Neuronal stem cell (in vitro differentiated cells): ENCODE measurements at regions not wholly inside any gene's neighbourhood (a gene's known extent, or its start where the extent isn't known, plus 50 kb on each side); places are given as distances from the start of the nearest gene placed in this dataset.

Experiments
- DNase-seq: peaks from one replicate; pipeline ENCODE4 v3.0.0-alpha.2; 2013; ENCODE audit warnings: low spot score
- H2AFZ ChIP-seq: one replicate; pipeline ENCODE4 v1.6.1; 2013; ENCODE audit warnings: mild to moderate bottlenecking, low read length, inconsistent platforms
- H2AK5ac ChIP-seq: 2 replicates; pipeline ENCODE4 v1.6.1; 2013; ENCODE audit warnings: low read depth, mild to moderate bottlenecking, inconsistent platforms, low read length, moderate library complexity, mixed read lengths
- H2BK120ac ChIP-seq: 2 replicates; pipeline ENCODE4 v1.6.1; 2013; ENCODE audit warnings: low read depth, mild to moderate bottlenecking, inconsistent platforms, low read length, moderate library complexity, mixed read lengths
- H2BK12ac ChIP-seq: one replicate; pipeline ENCODE4 v1.6.1; 2013; ENCODE audit warnings: low read length, inconsistent platforms
- H2BK15ac ChIP-seq: 2 replicates; pipeline ENCODE4 v1.6.1; 2013; ENCODE audit warnings: mild to moderate bottlenecking, low read length, inconsistent platforms, mixed read lengths
- H2BK5ac ChIP-seq: one replicate; pipeline ENCODE4 v1.6.1; 2013; ENCODE audit warnings: inconsistent platforms, mild to moderate bottlenecking, low read length, moderate library complexity
- H3K14ac ChIP-seq: one replicate; pipeline ENCODE4 v1.6.1; 2013; ENCODE audit warnings: low read length, inconsistent platforms
- H3K18ac ChIP-seq: 2 replicates; pipeline ENCODE4 v1.6.1; 2013; ENCODE audit warnings: low read length, inconsistent platforms
- H3K23ac ChIP-seq: 2 replicates; pipeline ENCODE4 v1.6.1; 2013; ENCODE audit warnings: low read depth, mild to moderate bottlenecking, mixed read lengths, low read length, inconsistent platforms; ENCODE audit not compliant: poor library complexity
- H3K27ac ChIP-seq: replicated peaks from 3 replicates; pipeline ENCODE4 v1.5.1; 2013; ENCODE audit warnings: low read length, inconsistent platforms
- H3K27me3 ChIP-seq, 3 experiments: 2 replicates each; pipeline ENCODE4 v1.6.1; 2013; ENCODE audit warnings: low read length in 3 of 3, mild to moderate bottlenecking in 2 of 3, inconsistent platforms in 1 of 3, low read depth in 1 of 3, mixed read lengths in 1 of 3, moderate library complexity in 1 of 3; ENCODE audit not compliant: control insufficient read depth in 3 of 3, insufficient read depth in 3 of 3
- H3K36me3 ChIP-seq, 2 donors: replicated peaks in 1 of 2; 2 replicates each; pipeline ENCODE4 v1.6.1; 2013; ENCODE audit warnings: low read length in 2 of 2; ENCODE audit not compliant: control insufficient read depth in 2 of 2, insufficient read depth in 2 of 2
- H3K4ac ChIP-seq: 2 replicates; pipeline ENCODE4 v1.6.1; 2013; ENCODE audit warnings: inconsistent platforms, mild to moderate bottlenecking, low read length, moderate library complexity
- H3K4me1 ChIP-seq, 2 donors: 1 replicate in 1 of 2; 2 replicates in 1 of 2; pipeline ENCODE4 v1.6.1; 2013; ENCODE audit warnings: low read length in 2 of 2, low read depth in 1 of 2; ENCODE audit not compliant: control insufficient read depth in 2 of 2, insufficient read depth in 1 of 2
- H3K4me2 ChIP-seq: one replicate; pipeline ENCODE4 v1.6.1; 2013; ENCODE audit warnings: mild to moderate bottlenecking, low read length, inconsistent platforms; ENCODE audit not compliant: insufficient read depth, poor library complexity, severe bottlenecking
- H3K4me3 ChIP-seq, 2 donors: 2 replicates each; pipeline ENCODE4 v1.5.1; 2013; ENCODE audit warnings: low read length in 2 of 2, mild to moderate bottlenecking in 2 of 2, inconsistent platforms in 1 of 2, moderate library complexity in 1 of 2
- H3K79me1 ChIP-seq: one replicate; pipeline ENCODE4 v1.6.1; 2013; ENCODE audit warnings: low read depth, mild to moderate bottlenecking, inconsistent platforms, low read length, moderate library complexity
- H3K9ac ChIP-seq: one replicate; pipeline ENCODE4 v1.6.1; 2013; ENCODE audit warnings: mild to moderate bottlenecking, low read depth, low read length, inconsistent platforms; ENCODE audit not compliant: poor library complexity
- H3K9me3 ChIP-seq, 2 donors: replicated peaks in 1 of 2; 2 replicates each; pipeline versions ENCODE3 to v1.6.1; 2013; ENCODE audit warnings: low read length in 2 of 2, mild to moderate bottlenecking in 2 of 2, inconsistent platforms in 1 of 2, low read depth in 1 of 2, mixed read lengths in 1 of 2, moderate library complexity in 1 of 2; ENCODE audit not compliant: control insufficient read depth in 2 of 2, insufficient read depth in 1 of 2
- H4K8ac ChIP-seq: one replicate; pipeline ENCODE4 v1.6.1; 2013; ENCODE audit warnings: low read depth, mild to moderate bottlenecking, inconsistent platforms, low read length, moderate library complexity
- H4K91ac ChIP-seq: one replicate; pipeline ENCODE4 v1.6.1; 2013; ENCODE audit warnings: low read length, low read depth, mild to moderate bottlenecking, inconsistent platforms; ENCODE audit not compliant: poor library complexity
- WGBS, 2 donors: extraction: QIAGEN DNeasy Blood & Tissue Kit; methylation state at CpG; one replicate each; pipeline ENCODE4 v1.1.7; 2013; ENCODE audit warnings: missing lambda C conversion rate in 2 of 2, mixed read lengths in 1 of 2; ENCODE audit not compliant: insufficient read length in 2 of 2, insufficient replicate concordance in 1 of 2; ENCODE audit errors: extremely low coverage in 2 of 2; 5-methylcytosine and 5-hydroxymethylcytosine counted together

DNA sequence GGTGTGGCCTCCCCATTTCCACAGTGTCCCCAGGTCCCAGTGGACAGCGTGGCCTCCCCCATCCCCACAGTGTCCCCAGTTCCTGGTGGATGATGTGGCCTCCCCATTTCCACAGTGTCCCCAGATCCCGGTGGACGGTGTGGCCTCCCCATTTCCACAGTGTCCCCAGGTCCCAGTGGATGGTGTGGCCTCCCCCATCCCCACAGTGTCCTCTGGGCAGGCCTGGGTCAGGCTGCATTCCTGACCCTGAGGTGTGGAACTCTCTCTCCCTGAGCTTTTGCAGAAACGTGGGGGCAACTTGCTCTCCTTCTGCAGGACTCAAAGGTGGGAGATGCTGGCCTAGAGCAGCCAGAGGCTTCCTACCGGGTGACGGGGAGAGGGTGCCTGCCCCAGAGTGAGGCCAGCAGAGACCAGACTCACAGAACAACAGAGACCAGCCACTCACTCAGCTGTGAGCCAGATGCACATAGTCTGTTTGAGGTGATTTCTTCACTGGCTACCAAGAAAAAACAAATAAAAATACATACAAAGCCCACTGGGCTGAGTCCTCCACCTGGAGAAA, 85.8 kb upstream of the FGF3 start:
- Histone ChIP-seq H3K27ac (no peak overlapping the region), H2BK15ac (no peak overlapping the region), H3K4ac (no peak overlapping the region), H3K4me2 (no peak overlapping the region), H3K23ac (no peak overlapping the region), H3K18ac (peak overlapping the region; percentile 46), H3K27me3 (no peaks in the 10 kb centered on the region), H2AFZ (no peak overlapping the region), H4K8ac (no peak overlapping the region), H2AK5ac (peak overlapping the region; percentile 71), H3K4me3 (no peak overlapping the region), H4K91ac (no peak overlapping the region), H2BK5ac (peak overlapping the region; percentile 49), H3K14ac (no peak overlapping the region), H3K4me1 (peaks cover 0 to 3% of the 10 kb centered on the region in 2 donors), H3K9ac (no peak overlapping the region), H3K79me1 (no peaks in the 10 kb centered on the region), H2BK12ac (peak overlapping the region; percentile 63), H2BK120ac (no peak overlapping the region), H3K9me3 (no peaks in the 10 kb centered on the region), H3K36me3 (no peaks in the 10 kb centered on the region)
- DNase-seq, result no peak
- WGBS, 2 donors, result no CpG with 5 or more reads among the region's 6 CpGs

DNA sequence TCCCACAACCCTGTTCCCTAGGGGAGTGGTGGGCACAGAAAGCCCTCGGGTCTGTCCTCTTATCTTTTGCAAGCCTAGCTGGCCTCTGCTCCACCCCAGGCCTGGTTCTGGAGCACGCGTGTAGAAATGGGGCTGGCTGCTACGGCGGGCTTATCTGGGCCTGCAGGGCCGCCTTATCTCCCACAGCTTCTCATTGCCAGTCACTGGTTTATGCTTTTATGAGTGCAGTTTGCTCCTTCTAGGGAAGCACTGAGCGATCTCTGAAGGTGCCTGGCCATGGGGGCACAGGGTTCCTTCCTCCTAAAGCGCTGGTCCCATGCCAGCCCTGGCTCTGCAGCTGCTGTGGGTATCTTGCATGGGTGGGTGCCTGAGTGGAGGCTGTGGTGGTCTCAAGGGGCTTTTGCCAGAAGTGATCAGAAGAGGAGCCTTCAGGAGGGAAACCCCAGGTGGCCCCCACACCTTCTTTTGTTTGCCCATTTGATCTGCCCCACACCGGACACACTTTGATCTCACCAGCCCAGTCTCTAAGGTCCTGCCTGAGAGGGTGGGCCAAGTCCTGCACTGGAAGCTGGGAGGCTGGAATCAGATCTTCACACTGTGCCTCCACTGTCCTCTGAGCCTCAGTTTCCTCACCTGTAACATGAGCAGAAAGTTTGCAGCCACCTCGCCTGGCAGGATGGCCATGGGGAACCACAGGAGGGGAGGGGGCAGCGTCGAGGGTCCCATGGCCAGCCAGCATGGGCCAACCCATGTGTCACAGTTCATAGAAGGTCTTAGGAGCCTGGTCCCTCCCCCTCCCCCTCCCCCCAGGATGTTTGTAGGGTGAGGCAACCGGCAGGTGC, 86.6 kb upstream of the FGF3 start:
- no peak overlapping the region for H3K4me2 ChIP-seq
- H3K36me3 ChIP-seq, result no peaks in the 10 kb centered on the region
- H3K18ac ChIP-seq, result peak overlapping the region; percentile 62
- peak overlapping the region; percentile 49 for H2BK5ac ChIP-seq
- no peak overlapping the region for H2BK12ac ChIP-seq
- no peak overlapping the region for H2AFZ ChIP-seq
- no peak overlapping the region for H3K4me3 ChIP-seq
- H4K8ac ChIP-seq, result no peak overlapping the region
- no peaks in the 10 kb centered on the region for H3K9me3 ChIP-seq
- H3K27ac ChIP-seq, result no peak overlapping the region
- H3K23ac ChIP-seq, result peak overlapping the region; percentile 82
- peak overlapping the region; percentile 92 for H2AK5ac ChIP-seq
- H4K91ac ChIP-seq, result no peak overlapping the region
- H3K4ac ChIP-seq, result no peak overlapping the region
- no peak overlapping the region for H3K9ac ChIP-seq
- no peaks in the 10 kb centered on the region for H3K79me1 ChIP-seq
- WGBS, 2 donors, result no CpG with 5 or more reads among the region's 13 CpGs
- H2BK120ac ChIP-seq, result no peak overlapping the region
- H3K27me3 ChIP-seq, result no peaks in the 10 kb centered on the region
- no peak overlapping the region for H3K14ac ChIP-seq
- peaks cover 0 to 3% of the 10 kb centered on the region in 2 donors for H3K4me1 ChIP-seq
- DNase-seq, result no peak
- peak overlapping the region; percentile 16 for H2BK15ac ChIP-seq

DNA sequence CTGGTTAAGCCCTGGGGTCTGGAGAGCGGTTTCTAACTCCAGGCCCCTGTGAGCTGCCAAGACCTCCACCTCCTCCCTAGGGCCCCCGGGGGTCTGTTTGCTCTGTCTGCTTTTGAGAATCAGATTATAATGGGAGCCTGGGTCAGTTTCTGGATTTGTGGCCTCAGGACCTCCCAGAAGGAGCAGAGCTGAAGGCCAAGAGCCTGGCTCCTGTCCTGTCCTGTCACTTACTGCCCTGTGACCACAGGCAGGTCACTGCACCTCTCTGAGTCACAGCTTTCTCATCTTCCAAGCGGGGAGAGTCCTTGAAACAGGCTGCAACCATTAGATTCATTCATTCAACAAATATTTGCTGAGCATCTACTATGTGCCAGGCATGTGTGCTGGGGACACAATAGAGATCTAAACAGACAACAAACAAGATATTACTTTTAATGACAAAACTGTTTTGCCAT, 87.3 kb upstream of the FGF3 start:
- Histone ChIP-seq H4K8ac (no peak overlapping the region), H2BK15ac (peak overlapping the region; percentile 16), H3K9me3 (no peaks in the 10 kb centered on the region), H3K27me3 (no peaks in the 10 kb centered on the region), H2AFZ (no peak overlapping the region), H3K36me3 (no peaks in the 10 kb centered on the region), H3K23ac (peak overlapping the region; percentile 82), H3K4ac (no peak overlapping the region), H4K91ac (no peak overlapping the region), H3K79me1 (no peaks in the 10 kb centered on the region), H3K4me2 (no peak overlapping the region), H3K14ac (no peak overlapping the region), H3K18ac (no peak overlapping the region), H3K4me3 (no peak overlapping the region), H3K27ac (no peak overlapping the region), H2BK5ac (no peak overlapping the region), H3K9ac (no peak overlapping the region), H2BK12ac (no peak overlapping the region), H2AK5ac (peak overlapping the region; percentile 92), H2BK120ac (no peak overlapping the region), H3K4me1 (peaks cover 0 to 3% of the 10 kb centered on the region in 2 donors)
- no peak for DNase-seq
- no CpG with 5 or more reads among the region's 3 CpGs for WGBS, 2 donors

DNA sequence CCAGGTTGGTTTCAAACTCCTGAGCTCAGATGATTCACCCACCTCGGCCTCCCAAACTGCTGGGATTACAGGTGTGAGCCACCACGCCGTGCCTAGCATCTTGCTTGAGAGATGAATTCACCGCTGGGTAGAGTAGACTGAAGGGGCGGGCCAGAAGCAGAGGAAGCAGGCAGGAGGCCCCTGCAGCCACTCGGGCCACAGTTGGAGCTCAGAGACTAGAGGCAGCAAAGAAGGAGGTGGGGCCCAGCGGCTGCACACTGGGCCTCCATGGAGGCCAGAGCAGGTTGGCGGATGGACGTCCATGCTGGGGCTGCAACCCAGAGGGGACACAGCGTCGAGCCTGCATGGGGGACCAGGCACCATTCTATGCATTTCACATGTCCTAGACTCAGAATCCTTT, 88.4 kb upstream of the FGF3 start:
- no peak overlapping the region for H3K4me3 ChIP-seq
- H4K91ac ChIP-seq, result no peak overlapping the region
- H3K36me3 ChIP-seq, result no peaks in the 10 kb centered on the region
- H3K4me1 ChIP-seq, result no peaks in the 10 kb centered on the region
- no CpG with 5 or more reads among the region's 11 CpGs for WGBS, 2 donors
- H2AFZ ChIP-seq, result no peak overlapping the region
- no peak overlapping the region for H2BK120ac ChIP-seq
- H2BK5ac ChIP-seq, result no peak overlapping the region
- H2BK12ac ChIP-seq, result no peak overlapping the region
- no peak overlapping the region for H3K4ac ChIP-seq
- H3K14ac ChIP-seq, result no peak overlapping the region
- H2AK5ac ChIP-seq, result peak overlapping the region; percentile 14
- no peak overlapping the region for H3K23ac ChIP-seq
- no peak for DNase-seq
- H4K8ac ChIP-seq, result no peak overlapping the region
- H3K4me2 ChIP-seq, result no peak overlapping the region
- H3K18ac ChIP-seq, result peak overlapping the region; percentile 21
- H3K79me1 ChIP-seq, result no peaks in the 10 kb centered on the region
- no peak overlapping the region for H2BK15ac ChIP-seq
- H3K27ac ChIP-seq, result no peak overlapping the region
- H3K9me3 ChIP-seq, result no peaks in the 10 kb centered on the region
- peak overlapping the region; percentile 9 for H3K9ac ChIP-seq
- H3K27me3 ChIP-seq, result peaks cover 0 to 3% (median 0%) of the 10 kb centered on the region in 3 experiments
